Neural cell (in vitro differentiated cells): ENCODE measurements at regions not wholly inside any gene's neighbourhood (a gene's known extent, or its start where the extent isn't known, plus 50 kb on each side); places are given as distances from the start of the nearest gene placed in this dataset.

ENCODE experiments used
- H2AFZ ChIP-seq: fragments of 200-600, 300-800 bp; sonication (generic), shearing (Covaris generic); 2 replicates; pipeline ENCODE4 v1.6.0; 2014; ENCODE audit warnings: low read depth, mild to moderate bottlenecking, antibody characterized with exemption, low read length, moderate library complexity
- H3F3A ChIP-seq: fragments of 200-600 bp; shearing (Covaris generic); 2 replicates; pipeline ENCODE4 v1.6.1; 2016; ENCODE audit warnings: mild to moderate bottlenecking, moderate library complexity, mixed read lengths, antibody characterized with exemption, low read length; ENCODE audit not compliant: insufficient read depth, poor library complexity, severe bottlenecking
- H3K27ac ChIP-seq: fragments of 200-600, 300-800 bp; sonication (generic), shearing (Covaris generic); 2 replicates; pipeline ENCODE4 v1.5.1; 2014; ENCODE audit warnings: mild to moderate bottlenecking, low read length, moderate library complexity
- H3K27me3 ChIP-seq: fragments of 300-800, 200-600 bp; sonication (generic), shearing (Covaris generic); 2 replicates; pipeline ENCODE4 v1.6.0; 2014; ENCODE audit warnings: mild to moderate bottlenecking, low read depth, low read length, moderate library complexity; ENCODE audit not compliant: insufficient read depth
- H3K36me3 ChIP-seq: fragments of 300-800, 200-600 bp; sonication (generic), shearing (Covaris generic); 2 replicates; pipeline ENCODE4 v1.5.1; 2014; ENCODE audit warnings: mild to moderate bottlenecking, antibody characterized with exemption, low read length, moderate library complexity; ENCODE audit not compliant: insufficient read depth
- H3K4me2 ChIP-seq: fragments of 300-800, 200-600 bp; sonication (generic), shearing (Covaris generic); 2 replicates; pipeline ENCODE4 v1.6.0; 2014; ENCODE audit warnings: mild to moderate bottlenecking, low read length
- H3K4me3 ChIP-seq: fragments of 300-800, 200-600 bp; sonication (generic), shearing (Covaris generic); 2 replicates; pipeline ENCODE4 v1.5.1; 2014; ENCODE audit warnings: mild to moderate bottlenecking, low read length, moderate library complexity
- H3K79me2 ChIP-seq: fragments of 200-600 bp; shearing (Covaris generic); replicated peaks from 2 replicates; pipeline ENCODE4 v1.6.0; 2014; ENCODE audit warnings: mild to moderate bottlenecking, low read length, moderate library complexity; ENCODE audit not compliant: insufficient read depth
- H3K9ac ChIP-seq: fragments of 300-800, 200-600 bp; sonication (generic), shearing (Covaris generic); 2 replicates; pipeline ENCODE4 v1.6.1; 2016; ENCODE audit warnings: mild to moderate bottlenecking, low read length, mixed read lengths
- H3K9me2 ChIP-seq: fragments of 200-600 bp; shearing (Covaris generic); 2 replicates; pipeline ENCODE4 v1.6.1; 2016; ENCODE audit warnings: mild to moderate bottlenecking, low read length, mixed read lengths; ENCODE audit not compliant: insufficient read depth
- H3K9me3 ChIP-seq: fragments of 200-600, 300-800 bp; sonication (generic), shearing (Covaris generic); 2 replicates; pipeline ENCODE4 v1.6.1; 2016; ENCODE audit warnings: mild to moderate bottlenecking, mixed run types, low read length, moderate library complexity, mixed read lengths
- H4K20me1 ChIP-seq: fragments of 200-600 bp; shearing (Covaris generic); 2 replicates; pipeline ENCODE4 v1.6.1; 2016; ENCODE audit warnings: mild to moderate bottlenecking, mixed run types; ENCODE audit not compliant: insufficient read depth
- EP300 ChIP-seq: fragments of 450-650 bp; conservative IDR thresholded peaks from 2 replicates; pipeline ENCODE4 v1.6.1; 2014; ENCODE audit warnings: antibody characterized with exemption, mild to moderate bottlenecking, moderate library complexity; ENCODE audit not compliant: poor library complexity, severe bottlenecking
- EZH2 ChIP-seq: fragments of 200-600, 300-800 bp; shearing (Covaris generic), sonication (generic); IDR thresholded peaks from 2 replicates; pipeline ENCODE4 v1.6.1; 2014; ENCODE audit warnings: antibody characterized with exemption, low read length, borderline replicate concordance, mild to moderate bottlenecking; ENCODE audit not compliant: insufficient read depth, poor library complexity, severe bottlenecking
- MXI1 ChIP-seq: fragments of 450-650 bp; conservative IDR thresholded peaks from 2 replicates; pipeline ENCODE4 v1.6.1; 2014; ENCODE audit warnings: antibody characterized with exemption, mild to moderate bottlenecking; ENCODE audit not compliant: poor library complexity, severe bottlenecking
- POLR2AphosphoS5 ChIP-seq: IDR thresholded peaks from 2 replicates; pipeline ENCODE4 v1.6.1; 2012
- RAD21 ChIP-seq: fragments of 450-650 bp; conservative IDR thresholded peaks from 2 replicates; pipeline ENCODE4 v1.6.1; 2014; ENCODE audit warnings: antibody characterized with exemption, mild to moderate bottlenecking, moderate library complexity
- SMC3 ChIP-seq: fragments of 450-650 bp; conservative IDR thresholded peaks from 2 replicates; pipeline ENCODE4 v1.6.1; 2014; ENCODE audit warnings: antibody characterized with exemption, mild to moderate bottlenecking, moderate library complexity; ENCODE audit not compliant: poor library complexity
- TAF1 ChIP-seq: IDR thresholded peaks from 2 replicates; pipeline ENCODE4 v1.6.1; 2012; ENCODE audit warnings: low read depth
- TF ChIP-seq, protein P1 (sequence below): IDR thresholded peaks from 2 replicates; pipeline ENCODE4 v1.6.1; 2012; ENCODE audit warnings: borderline replicate concordance
- TF ChIP-seq, protein P2 (sequence below): fragments of 450-650 bp; IDR thresholded peaks from 2 replicates; pipeline ENCODE4 v1.5.1; 2014; ENCODE audit warnings: antibody characterized with exemption, mild to moderate bottlenecking, moderate library complexity; ENCODE audit not compliant: poor library complexity, severe bottlenecking

DNA sequence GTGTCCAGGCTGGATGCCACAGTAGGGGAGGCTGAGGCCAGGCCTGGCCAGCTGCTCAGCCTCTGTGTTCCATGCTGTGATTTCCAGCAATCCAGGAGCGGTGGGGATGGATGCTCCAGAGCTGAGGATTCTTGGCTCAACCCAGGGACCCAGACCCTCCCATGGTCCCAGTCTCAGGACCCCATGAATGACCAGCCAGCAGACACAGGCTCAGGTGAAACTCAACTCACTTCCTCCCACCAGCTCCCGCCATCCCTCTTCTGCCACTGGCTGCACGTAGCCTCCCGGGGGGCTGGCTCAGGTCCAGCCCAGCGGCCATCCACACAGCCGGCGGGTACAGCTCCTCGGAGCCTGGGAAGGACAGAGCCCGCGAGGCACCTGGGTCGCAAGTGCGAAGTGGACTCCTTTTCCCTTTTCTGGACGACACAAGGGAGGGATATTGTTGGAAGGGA, 54.5 kb upstream of the DACT2 start:
- TF ChIP-seq EZH2, result no peak
- no peak for TF ChIP-seq TAF1
- TF ChIP-seq, protein P1, sequence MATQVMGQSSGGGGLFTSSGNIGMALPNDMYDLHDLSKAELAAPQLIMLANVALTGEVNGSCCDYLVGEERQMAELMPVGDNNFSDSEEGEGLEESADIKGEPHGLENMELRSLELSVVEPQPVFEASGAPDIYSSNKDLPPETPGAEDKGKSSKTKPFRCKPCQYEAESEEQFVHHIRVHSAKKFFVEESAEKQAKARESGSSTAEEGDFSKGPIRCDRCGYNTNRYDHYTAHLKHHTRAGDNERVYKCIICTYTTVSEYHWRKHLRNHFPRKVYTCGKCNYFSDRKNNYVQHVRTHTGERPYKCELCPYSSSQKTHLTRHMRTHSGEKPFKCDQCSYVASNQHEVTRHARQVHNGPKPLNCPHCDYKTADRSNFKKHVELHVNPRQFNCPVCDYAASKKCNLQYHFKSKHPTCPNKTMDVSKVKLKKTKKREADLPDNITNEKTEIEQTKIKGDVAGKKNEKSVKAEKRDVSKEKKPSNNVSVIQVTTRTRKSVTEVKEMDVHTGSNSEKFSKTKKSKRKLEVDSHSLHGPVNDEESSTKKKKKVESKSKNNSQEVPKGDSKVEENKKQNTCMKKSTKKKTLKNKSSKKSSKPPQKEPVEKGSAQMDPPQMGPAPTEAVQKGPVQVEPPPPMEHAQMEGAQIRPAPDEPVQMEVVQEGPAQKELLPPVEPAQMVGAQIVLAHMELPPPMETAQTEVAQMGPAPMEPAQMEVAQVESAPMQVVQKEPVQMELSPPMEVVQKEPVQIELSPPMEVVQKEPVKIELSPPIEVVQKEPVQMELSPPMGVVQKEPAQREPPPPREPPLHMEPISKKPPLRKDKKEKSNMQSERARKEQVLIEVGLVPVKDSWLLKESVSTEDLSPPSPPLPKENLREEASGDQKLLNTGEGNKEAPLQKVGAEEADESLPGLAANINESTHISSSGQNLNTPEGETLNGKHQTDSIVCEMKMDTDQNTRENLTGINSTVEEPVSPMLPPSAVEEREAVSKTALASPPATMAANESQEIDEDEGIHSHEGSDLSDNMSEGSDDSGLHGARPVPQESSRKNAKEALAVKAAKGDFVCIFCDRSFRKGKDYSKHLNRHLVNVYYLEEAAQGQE, result no peak
- H3K9me2 ChIP-seq, result no peaks in the 10 kb centered on the region
- no peaks in the 10 kb centered on the region for H3K27me3 ChIP-seq
- no peaks in the 10 kb centered on the region for H3F3A ChIP-seq
- H3K4me2 ChIP-seq, result no peak overlapping the region
- H2AFZ ChIP-seq, result no peak overlapping the region
- no peak overlapping the region for H3K27ac ChIP-seq
- H3K79me2 ChIP-seq, result no peaks in the 10 kb centered on the region
- H4K20me1 ChIP-seq, result no peaks in the 10 kb centered on the region
- no peak overlapping the region for H3K4me3 ChIP-seq
- no peaks in the 10 kb centered on the region for H3K36me3 ChIP-seq
- H3K9me3 ChIP-seq, result no peaks in the 10 kb centered on the region
- no peak overlapping the region for H3K9ac ChIP-seq

DNA sequence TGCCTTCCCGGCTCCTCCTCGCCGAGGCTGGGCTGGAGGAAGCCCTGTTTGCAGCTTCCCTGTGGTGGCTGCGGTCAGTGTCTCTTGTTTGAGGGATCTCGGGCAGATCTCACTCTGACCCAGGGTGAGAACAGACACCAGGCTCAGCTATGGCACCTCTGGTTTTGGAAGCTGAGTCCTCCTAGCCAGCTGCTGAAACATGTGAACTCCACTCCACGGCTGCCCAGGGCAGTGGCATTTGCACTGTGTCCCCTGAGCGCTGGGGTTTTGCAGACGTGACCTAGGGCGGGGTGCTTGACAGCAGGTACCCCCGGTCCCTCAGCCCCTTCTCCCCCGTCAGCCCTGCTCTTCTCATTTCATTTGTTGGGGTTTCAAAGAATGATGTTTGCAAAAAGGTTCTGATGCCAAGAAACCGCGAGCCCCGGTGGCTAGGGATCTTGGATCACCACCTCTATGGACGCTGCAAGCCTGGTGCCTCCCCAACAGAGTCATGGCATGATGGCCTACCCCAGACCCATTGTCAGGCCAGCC, 55.0 kb upstream of the DACT2 start:
- H3K9me2 ChIP-seq, result no peaks in the 10 kb centered on the region
- H3K36me3 ChIP-seq, result no peaks in the 10 kb centered on the region
- no peaks in the 10 kb centered on the region for H3K79me2 ChIP-seq
- no peaks in the 10 kb centered on the region for H3K27me3 ChIP-seq
- H3K4me2 ChIP-seq, result no peak overlapping the region
- H3K4me3 ChIP-seq, result no peak overlapping the region
- H3K27ac ChIP-seq, result no peak overlapping the region
- H3K9me3 ChIP-seq, result no peaks in the 10 kb centered on the region
- TF ChIP-seq RAD21, result no peak
- TF ChIP-seq, protein P2, sequence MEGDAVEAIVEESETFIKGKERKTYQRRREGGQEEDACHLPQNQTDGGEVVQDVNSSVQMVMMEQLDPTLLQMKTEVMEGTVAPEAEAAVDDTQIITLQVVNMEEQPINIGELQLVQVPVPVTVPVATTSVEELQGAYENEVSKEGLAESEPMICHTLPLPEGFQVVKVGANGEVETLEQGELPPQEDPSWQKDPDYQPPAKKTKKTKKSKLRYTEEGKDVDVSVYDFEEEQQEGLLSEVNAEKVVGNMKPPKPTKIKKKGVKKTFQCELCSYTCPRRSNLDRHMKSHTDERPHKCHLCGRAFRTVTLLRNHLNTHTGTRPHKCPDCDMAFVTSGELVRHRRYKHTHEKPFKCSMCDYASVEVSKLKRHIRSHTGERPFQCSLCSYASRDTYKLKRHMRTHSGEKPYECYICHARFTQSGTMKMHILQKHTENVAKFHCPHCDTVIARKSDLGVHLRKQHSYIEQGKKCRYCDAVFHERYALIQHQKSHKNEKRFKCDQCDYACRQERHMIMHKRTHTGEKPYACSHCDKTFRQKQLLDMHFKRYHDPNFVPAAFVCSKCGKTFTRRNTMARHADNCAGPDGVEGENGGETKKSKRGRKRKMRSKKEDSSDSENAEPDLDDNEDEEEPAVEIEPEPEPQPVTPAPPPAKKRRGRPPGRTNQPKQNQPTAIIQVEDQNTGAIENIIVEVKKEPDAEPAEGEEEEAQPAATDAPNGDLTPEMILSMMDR, result no peak
- TF ChIP-seq EP300, result no peak
- TF ChIP-seq EZH2, result no peak
- TF ChIP-seq, protein P1, result no peak
- TF ChIP-seq POLR2AphosphoS5, result no peak
- TF ChIP-seq SMC3, result no peak
- TF ChIP-seq MXI1, result no peak
- TF ChIP-seq TAF1, result no peak
- H3F3A ChIP-seq, result no peaks in the 10 kb centered on the region
- no peaks in the 10 kb centered on the region for H4K20me1 ChIP-seq
- H2AFZ ChIP-seq, result no peak overlapping the region
- no peak overlapping the region for H3K9ac ChIP-seq
